ENCODE measurements at regions not wholly inside any gene's neighbourhood (a gene's known extent, or its start where the extent isn't known, plus 50 kb on each side); places are given as distances from the start of the nearest gene placed in this dataset.

GRCh38 chr10:78274491-78274890 lies 240.8 kb downstream of the RPS24 start:
- ATAC-seq (no peak), DNase-seq (no peak)

GRCh38 chr10:78276139-78276538 lies 242.5 kb downstream of the RPS24 start:
- DNase-seq = no peak
- no peak for ATAC-seq

- ATAC-seq (no peak), DNase-seq (no peak)
These were observed 243.8 kb downstream of the RPS24 start for GRCh38 chr10:78277314-78278057.

GRCh38 chr10:78278058-78278404 lies 244.4 kb downstream of the RPS24 start:
- DNase-seq (no peak), ATAC-seq (no peak)

GRCh38 chr10:78279756-78280155 lies 246.1 kb downstream of the RPS24 start:
- no peak for DNase-seq
- ATAC-seq = no peak

- no peak for DNase-seq
- ATAC-seq = no peak
These were observed 246.9 kb downstream of the RPS24 start for GRCh38 chr10:78280604-78281003.

GRCh38 chr10:78281627-78282026 lies 248.0 kb downstream of the RPS24 start:
- no peak for DNase-seq
- ATAC-seq = no peak

GRCh38 chr10:78283069-78283682 lies 249.5 kb downstream of the RPS24 start:
- ATAC-seq (no peak), DNase-seq (no peak)

- ATAC-seq (no peak), DNase-seq (no peak)
These were observed 250.7 kb downstream of the RPS24 start for GRCh38 chr10:78284381-78284780.

- no peak for DNase-seq
These were observed 251.6 kb downstream of the RPS24 start for GRCh38 chr10:78285226-78285625.

GRCh38 chr10:78286186-78286585 lies 252.5 kb downstream of the RPS24 start:
- ATAC-seq (no peak), DNase-seq (no peak)

More at GRCh38 chr10:78285226-78285625, 251.6 kb downstream of the RPS24 start:
- ATAC-seq = no peak

GRCh38 chr10:78286668-78287067 lies 253.0 kb downstream of the RPS24 start:
- DNase-seq = no peak

GRCh38 chr10:78287618-78288017 lies 254.0 kb downstream of the RPS24 start:
- ATAC-seq (no peak), DNase-seq (no peak)

More at GRCh38 chr10:78286668-78287067, 253.0 kb downstream of the RPS24 start:
- no peak for ATAC-seq

- DNase-seq (no peak), ATAC-seq (no peak)
These were observed 255.0 kb downstream of the RPS24 start for GRCh38 chr10:78288663-78289062.

GRCh38 chr10:78290131-78290750 lies 256.6 kb downstream of the RPS24 start:
- DNase-seq (no peak), ATAC-seq (no peak)

GRCh38 chr10:78291722-78292121 lies 258.1 kb downstream of the RPS24 start:
- DNase-seq (no peak), ATAC-seq (no peak)

GRCh38 chr10:78292250-78292981 lies 258.8 kb downstream of the RPS24 start:
- DNase-seq (no peak), ATAC-seq (no peak)

GRCh38 chr10:78292982-78293865 lies 259.6 kb downstream of the RPS24 start:
- DNase-seq (no peak), ATAC-seq (no peak)

GRCh38 chr10:78295242-78295641 lies 261.6 kb downstream of the RPS24 start:
- no peak for DNase-seq
- ATAC-seq = no peak

GRCh38 chr10:78296785-78297184 lies 263.1 kb downstream of the RPS24 start:
- DNase-seq = no peak
- no peak for ATAC-seq

- ATAC-seq = no peak
These were observed 264.3 kb downstream of the RPS24 start for GRCh38 chr10:78297997-78298396.

GRCh38 chr10:78298835-78299234 lies 265.2 kb downstream of the RPS24 start:
- DNase-seq (no peak), ATAC-seq (no peak)

More at GRCh38 chr10:78297997-78298396, 264.3 kb downstream of the RPS24 start:
- no peak for DNase-seq
